ENCODE measurements at regions not wholly inside any gene's neighbourhood (a gene's known extent, or its start where the extent isn't known, plus 50 kb on each side); places are given as distances from the start of the nearest gene placed in this dataset.

DNA sequence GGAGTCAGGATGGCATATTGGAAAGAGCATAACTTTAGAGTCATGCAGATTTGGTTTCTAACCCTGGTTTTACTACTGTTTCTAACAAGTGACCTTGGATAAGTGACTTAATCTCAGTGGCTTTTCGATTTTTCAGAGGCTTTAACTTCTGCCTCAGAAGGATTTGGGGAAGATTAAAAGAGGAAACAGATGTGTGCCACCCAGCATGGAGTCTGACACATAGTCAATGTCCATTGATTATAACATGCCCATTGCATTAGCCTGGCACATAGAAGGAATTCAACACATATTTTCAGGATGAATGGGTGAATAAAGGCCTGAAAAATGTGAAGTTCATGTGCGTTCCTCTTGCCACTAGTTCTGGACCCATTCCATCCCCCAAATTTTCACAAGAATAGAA lies 438.2 kb downstream of the EPHA4 start:
- TF ChIP-seq CTCF (IDR thresholded peaks at IDR 0.05; ENCODE audit: borderline replicate concordance), result no peak
- Histone ChIP-seq H3K9me3 (replicated peaks) (no peaks in the 10 kb centered on the region), H3K36me3 (no peaks in the 10 kb centered on the region), H3K27ac (replicated peaks) (no peak overlapping the region), H3K4me3 (no peak overlapping the region), H3K4me1 (peaks cover 4% of the 10 kb centered on the region), H3K27me3 (ENCODE audit: low read depth) (no peaks in the 10 kb centered on the region)
- intact Hi-C loops (cut with micrococcal nuclease), result no loop called here
- DNase-seq, result no peak

DNA sequence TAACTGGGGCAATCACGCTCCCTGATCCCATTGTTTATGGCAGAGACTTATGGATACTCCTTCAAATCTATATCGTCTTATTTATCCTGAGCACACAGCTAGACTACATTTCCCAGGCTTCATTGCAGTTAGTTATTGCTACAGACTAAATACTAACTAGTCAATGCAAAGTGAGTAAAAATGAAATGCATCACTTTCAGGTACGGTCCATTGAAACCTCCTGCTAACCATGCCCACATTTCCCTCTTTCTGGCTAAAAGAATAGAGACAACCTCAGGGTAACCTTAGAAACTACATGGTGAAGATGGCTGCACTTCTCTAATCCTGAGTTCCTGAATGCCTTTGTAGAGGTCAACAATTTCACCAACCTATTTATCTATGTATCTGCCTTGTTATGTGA lies 437.4 kb downstream of the EPHA4 start:
- H3K9me3 ChIP-seq (replicated peaks), result no peaks in the 10 kb centered on the region
- DNase-seq, result no peak
- no peaks in the 10 kb centered on the region for H3K36me3 ChIP-seq
- no peaks in the 10 kb centered on the region for H3K27me3 ChIP-seq (ENCODE audit: low read depth)
- H3K27ac ChIP-seq (replicated peaks), result no peak overlapping the region
- TF ChIP-seq CTCF (IDR thresholded peaks at IDR 0.05; ENCODE audit: borderline replicate concordance), result no peak
- no peak overlapping the region for H3K4me3 ChIP-seq
- intact Hi-C loops (cut with micrococcal nuclease), result no loop called here
- H3K4me1 ChIP-seq, result peaks cover 4% of the 10 kb centered on the region

DNA sequence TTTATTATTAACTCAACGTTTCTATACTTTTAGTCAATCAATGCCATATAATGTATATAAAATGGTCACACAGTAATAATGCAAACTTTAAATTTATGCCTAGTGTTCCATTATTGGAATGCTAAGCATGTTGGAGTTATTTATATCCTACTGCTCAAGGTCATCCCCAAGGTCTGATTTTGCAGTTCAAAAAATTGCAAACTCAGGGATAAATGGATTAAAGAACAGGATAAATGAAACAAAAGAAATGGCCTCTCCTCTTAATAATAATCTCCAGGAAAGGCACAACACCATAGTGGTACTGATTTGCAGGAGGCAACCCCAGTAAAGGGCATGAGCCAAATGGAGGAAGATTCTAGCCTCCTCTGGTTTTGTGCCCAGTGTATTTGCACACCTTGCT lies 436.4 kb downstream of the EPHA4 start:
- H3K27ac ChIP-seq (replicated peaks), result no peak overlapping the region
- intact Hi-C loops (cut with micrococcal nuclease), result no loop called here
- no peak overlapping the region for H3K4me3 ChIP-seq
- H3K9me3 ChIP-seq (replicated peaks), result no peaks in the 10 kb centered on the region
- TF ChIP-seq CTCF (IDR thresholded peaks at IDR 0.05; ENCODE audit: borderline replicate concordance), result no peak
- no peak for DNase-seq
- H3K27me3 ChIP-seq (ENCODE audit: low read depth), result no peaks in the 10 kb centered on the region
- H3K4me1 ChIP-seq, result peaks cover 4% of the 10 kb centered on the region
- no peaks in the 10 kb centered on the region for H3K36me3 ChIP-seq

GRCh38 chr2:221137385-221137784 lies 434.7 kb downstream of the EPHA4 start:
- no peak overlapping the region for H3K27ac ChIP-seq (replicated peaks)
- H3K4me3 ChIP-seq, result no peak overlapping the region
- no peak for TF ChIP-seq CTCF (IDR thresholded peaks at IDR 0.05; ENCODE audit: borderline replicate concordance)
- H3K4me1 ChIP-seq, result peaks cover 4% of the 10 kb centered on the region
- no peak for DNase-seq
- H3K9me3 ChIP-seq (replicated peaks), result no peaks in the 10 kb centered on the region
- intact Hi-C loops (cut with micrococcal nuclease), result no loop called here
- no peaks in the 10 kb centered on the region for H3K27me3 ChIP-seq (ENCODE audit: low read depth)
- no peaks in the 10 kb centered on the region for H3K36me3 ChIP-seq

GRCh38 chr2:221142341-221142740 lies 429.8 kb downstream of the EPHA4 start:
- no peak for TF ChIP-seq CTCF (IDR thresholded peaks at IDR 0.05; ENCODE audit: borderline replicate concordance)

GRCh38 chr2:221143231-221143630 lies 428.9 kb downstream of the EPHA4 start:
- H3K4me3 ChIP-seq, result no peak overlapping the region
- H3K4me1 ChIP-seq, result no peaks in the 10 kb centered on the region
- TF ChIP-seq CTCF (IDR thresholded peaks at IDR 0.05; ENCODE audit: borderline replicate concordance), result no peak
- no peak overlapping the region for H3K27ac ChIP-seq (replicated peaks)
- intact Hi-C loops (cut with micrococcal nuclease), result no loop called here
- H3K27me3 ChIP-seq (ENCODE audit: low read depth), result no peaks in the 10 kb centered on the region
- H3K36me3 ChIP-seq, result no peaks in the 10 kb centered on the region
- no peak for DNase-seq
- peaks cover 11% of the 10 kb centered on the region for H3K9me3 ChIP-seq (replicated peaks)

More at GRCh38 chr2:221142341-221142740, 429.8 kb downstream of the EPHA4 start:
- no peak overlapping the region for H3K4me3 ChIP-seq
- H3K36me3 ChIP-seq, result no peaks in the 10 kb centered on the region
- no peaks in the 10 kb centered on the region for H3K4me1 ChIP-seq
- DNase-seq, result no peak
- intact Hi-C loops (cut with micrococcal nuclease), result no loop called here
- H3K27ac ChIP-seq (replicated peaks), result no peak overlapping the region
- peaks cover 11% of the 10 kb centered on the region for H3K9me3 ChIP-seq (replicated peaks)
- H3K27me3 ChIP-seq (ENCODE audit: low read depth), result no peaks in the 10 kb centered on the region
